ENCODE measurements at regions not wholly inside any gene's neighbourhood (a gene's known extent, or its start where the extent isn't known, plus 50 kb on each side); places are given as distances from the start of the nearest gene placed in this dataset.

- Histone ChIP-seq H3K27ac (ENCODE audit: low read length) (no peak overlapping the region), H3K9me3 (ENCODE audit: insufficient read depth, low read length) (no peaks in the 10 kb centered on the region), H3K4me2 (ENCODE audit: low read length) (no peak overlapping the region), H3K36me3 (replicated peaks; ENCODE audit: low read depth, low read length) (no peaks in the 10 kb centered on the region), H3K79me2 (ENCODE audit: low read length) (no peaks in the 10 kb centered on the region), H3K27me3 (ENCODE audit: low read depth, low read length) (no peaks in the 10 kb centered on the region), H2AFZ (ENCODE audit: low read depth, low read length) (no peak overlapping the region), H4K20me1 (ENCODE audit: insufficient read depth, low read length) (no peaks in the 10 kb centered on the region), H3K4me1 (ENCODE audit: low read length) (no peaks in the 10 kb centered on the region), H3K4me3 (ENCODE audit: low read length) (no peak overlapping the region), H3K9ac (ENCODE audit: low read length) (no peak overlapping the region)
- TF ChIP-seq EZH2phosphoT487 (IDR thresholded peaks at IDR 0.05; ENCODE audit: low read depth) (no peak), CTCF (IDR thresholded peaks at IDR 0.05; ENCODE audit: low read depth, low read length) (no peak)
Measured at GRCh38 chr5:111563031-111563822, 50.9 kb upstream of the STARD4 start.

GRCh38 chr5:111562561-111562960, 50.2 kb upstream of the STARD4 start:
- Histone ChIP-seq H3K4me2 (ENCODE audit: low read length) (no peak overlapping the region), H3K36me3 (replicated peaks; ENCODE audit: low read depth, low read length) (no peaks in the 10 kb centered on the region), H3K9ac (ENCODE audit: low read length) (no peak overlapping the region), H3K79me2 (ENCODE audit: low read length) (no peaks in the 10 kb centered on the region), H4K20me1 (ENCODE audit: insufficient read depth, low read length) (no peaks in the 10 kb centered on the region), H3K4me1 (ENCODE audit: low read length) (no peaks in the 10 kb centered on the region), H3K27me3 (ENCODE audit: low read depth, low read length) (no peaks in the 10 kb centered on the region), H3K27ac (ENCODE audit: low read length) (no peak overlapping the region), H3K9me3 (ENCODE audit: insufficient read depth, low read length) (no peaks in the 10 kb centered on the region), H2AFZ (ENCODE audit: low read depth, low read length) (no peak overlapping the region), H3K4me3 (ENCODE audit: low read length) (no peak overlapping the region)
- TF ChIP-seq CTCF (IDR thresholded peaks at IDR 0.05; ENCODE audit: low read depth, low read length) (no peak), EZH2phosphoT487 (IDR thresholded peaks at IDR 0.05; ENCODE audit: low read depth) (no peak)
